GM19455 (cell line): ENCODE measurements at regions not wholly inside any gene's neighbourhood (a gene's known extent, or its start where the extent isn't known, plus 50 kb on each side); places are given as distances from the start of the nearest gene placed in this dataset.
"Not testable (repeated sequence)": the region's sequence is repeated elsewhere in the genome, so short reads cannot be mapped to it uniquely, and the experiment has no call there.

Experiments
- ATAC-seq: cut with Tn5 transposase; IDR thresholded peaks from one replicate; pipeline ENCODE4 v1.9.1; 2021; ENCODE audit not compliant: unreplicated experiment

- not testable (repeated sequence) for ATAC-seq
Observed at GRCh38 chr15:22665059-22665702, 121.3 kb upstream of the NIPA1 start.

DNA sequence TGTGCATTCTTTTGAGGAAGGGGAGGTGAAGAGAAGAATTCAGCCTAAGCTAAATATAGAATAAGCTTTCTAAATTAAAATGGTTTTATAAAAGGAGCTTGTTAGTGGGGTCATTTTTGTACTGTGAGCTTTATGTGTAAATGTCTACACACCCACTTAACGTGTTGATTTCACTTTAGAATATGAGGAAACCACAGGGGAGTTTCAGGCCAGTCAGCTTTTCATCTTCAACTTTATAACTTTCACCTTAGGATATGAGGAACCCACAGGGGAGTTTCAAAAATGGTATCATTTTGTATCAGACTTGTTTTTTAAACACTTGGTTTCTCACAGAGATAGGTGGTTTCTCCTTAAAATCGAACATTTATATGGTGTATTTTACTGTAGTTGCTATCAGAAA lies 120.7 kb upstream of the NIPA1 start:
- ATAC-seq, result not testable (repeated sequence)

DNA sequence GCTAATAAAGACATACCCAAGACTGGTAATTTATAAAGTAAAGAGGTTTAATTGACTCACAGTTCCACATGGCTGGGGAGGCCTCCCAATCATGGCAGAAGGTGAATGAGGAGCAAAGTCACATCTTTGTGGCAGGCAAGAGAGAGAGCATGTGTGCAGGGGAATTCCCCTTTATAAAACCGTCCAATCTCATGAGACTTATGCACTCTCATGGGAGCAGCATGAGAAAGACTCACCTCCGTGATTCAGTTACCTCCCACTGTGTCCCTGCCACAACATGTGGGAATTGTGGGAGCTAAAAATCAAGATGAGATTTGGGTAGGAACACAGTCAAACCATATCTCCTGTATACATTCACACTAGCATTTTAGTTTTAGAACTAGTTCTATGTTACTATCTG lies 101.7 kb upstream of the NIPA1 start:
- ATAC-seq, result not testable (repeated sequence)

DNA sequence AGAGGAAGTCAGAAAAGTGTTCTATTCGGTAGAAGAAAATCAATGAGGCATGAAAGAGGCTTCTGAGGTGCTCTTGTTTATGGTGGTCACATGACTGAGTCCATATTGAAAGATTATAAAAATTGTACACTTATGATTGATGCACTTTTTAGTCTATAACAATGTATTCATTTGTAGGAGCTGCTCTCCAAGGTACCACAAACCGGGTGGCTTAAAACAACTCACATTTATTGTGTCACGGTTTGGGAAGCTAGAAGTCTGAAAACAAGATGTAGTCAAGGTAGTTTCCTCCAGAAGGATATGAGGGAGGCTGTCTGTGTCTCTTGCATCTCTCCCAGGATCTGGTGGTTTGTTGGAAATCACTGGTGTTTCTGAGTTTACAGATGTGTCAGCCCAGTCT lies 86.6 kb upstream of the NIPA1 start:
- not testable (repeated sequence) for ATAC-seq

GRCh38 chr15:22710831-22711341 lies 75.6 kb upstream of the NIPA1 start:
- not testable (repeated sequence) for ATAC-seq

GRCh38 chr15:22713933-22714332 lies 72.5 kb upstream of the NIPA1 start:
- not testable (repeated sequence) for ATAC-seq

GRCh38 chr15:22714358-22715132 lies 71.9 kb upstream of the NIPA1 start:
- not testable (repeated sequence) for ATAC-seq

- ATAC-seq, result not testable (repeated sequence)
Observed at GRCh38 chr15:22715133-22715845, 71.2 kb upstream of the NIPA1 start.

DNA sequence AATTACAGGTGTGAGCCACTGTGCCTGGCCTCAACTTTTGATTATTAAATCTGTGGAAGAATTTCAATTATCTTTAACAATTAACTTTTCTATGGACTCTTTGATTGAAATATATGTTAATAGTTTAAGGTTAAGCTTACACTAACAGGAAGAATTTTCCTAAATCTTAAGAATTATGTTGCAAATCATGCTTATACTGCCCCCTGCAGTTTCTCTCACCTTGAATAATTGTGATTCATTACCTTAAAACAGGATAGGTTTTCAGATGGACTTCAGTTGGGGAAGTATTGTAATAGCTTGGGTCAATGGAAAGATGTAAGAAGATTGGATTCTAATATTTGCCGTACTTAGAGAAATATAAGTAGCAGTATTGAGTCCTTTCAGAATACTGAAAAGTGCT lies 66.5 kb upstream of the NIPA1 start:
- ATAC-seq, result not testable (repeated sequence)

DNA sequence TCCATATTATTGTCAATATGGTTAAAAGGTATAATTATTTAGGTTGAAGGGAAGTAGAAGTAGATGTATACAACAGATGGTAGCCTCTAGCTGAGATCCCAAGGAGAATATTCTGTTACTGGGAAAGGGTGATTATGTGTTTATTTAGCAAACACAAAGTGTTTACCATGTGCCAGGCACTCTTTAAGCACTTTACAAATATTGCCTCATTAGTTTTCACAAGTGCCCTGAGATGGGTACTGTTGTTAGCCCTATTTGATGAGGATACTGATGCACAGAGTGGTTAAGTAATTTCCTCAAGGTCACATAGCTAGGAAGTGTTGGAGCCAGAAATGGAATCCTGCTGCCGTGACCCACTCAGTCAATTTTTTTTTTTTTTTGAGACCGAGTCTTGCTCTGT lies 60.3 kb upstream of the NIPA1 start:
- not testable (repeated sequence) for ATAC-seq

- not testable (repeated sequence) for ATAC-seq
Observed at GRCh38 chr15:22735067-22735466, 51.4 kb upstream of the NIPA1 start.

DNA sequence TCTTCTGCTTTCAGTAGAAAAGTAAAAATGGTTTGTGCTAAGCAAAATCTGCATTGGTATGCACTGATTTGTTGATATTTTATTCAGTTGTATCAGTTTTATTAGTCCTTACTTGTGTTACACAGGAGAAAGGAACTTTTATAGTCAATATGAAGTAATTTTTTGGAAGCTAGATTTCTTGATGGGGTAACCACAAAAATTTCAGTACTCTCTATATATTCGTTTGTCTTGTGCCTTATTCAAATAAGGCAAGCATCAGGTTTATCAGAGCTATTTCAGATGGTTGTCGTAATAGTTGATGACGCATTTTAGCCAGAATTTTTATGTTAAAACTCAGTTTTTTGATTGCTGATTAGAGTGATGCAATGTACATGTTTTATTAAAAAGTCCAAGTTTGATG lies 50.7 kb upstream of the NIPA1 start:
- ATAC-seq, result no peak

DNA sequence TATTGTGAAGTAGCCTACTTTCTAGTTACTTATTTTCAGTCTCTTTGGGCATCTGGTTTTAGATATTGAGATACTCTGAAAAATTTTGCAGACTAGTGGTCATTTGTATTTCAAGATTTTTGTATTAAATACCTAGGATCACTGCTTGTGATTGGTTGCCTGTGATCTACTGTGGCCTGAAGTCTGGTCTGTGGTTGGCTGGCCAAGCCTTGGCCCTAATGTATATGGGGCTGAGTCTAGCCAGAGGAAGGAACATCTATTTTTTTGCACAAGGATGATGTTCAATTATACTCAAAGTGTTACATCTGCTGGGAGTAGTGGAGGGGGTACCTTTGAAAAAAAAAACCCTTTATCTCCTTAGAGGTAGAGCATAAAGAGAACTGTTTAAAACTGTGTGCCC lies 50.2 kb upstream of the NIPA1 start:
- not testable (repeated sequence) for ATAC-seq
